Upper lobe of left lung (tissue), 4 donors: ENCODE measurements at regions not wholly inside any gene's neighbourhood (a gene's known extent, or its start where the extent isn't known, plus 50 kb on each side); places are given as distances from the start of the nearest gene placed in this dataset.

Source experiments
- CTCF ChIP-seq, 6 experiments: fragments of 450-650 bp in 4 of 6; fragments of 200-600 bp in 2 of 6; sonication (generic) in 2 of 6; IDR thresholded peaks; one replicate each; pipeline ENCODE4 v1.5.1; 2016 to 2019; ENCODE audit warnings: antibody characterized with exemption in 6 of 6
- POLR2AphosphoS5 ChIP-seq, 2 donors: sonication (generic); formaldehyde crosslinking; IDR thresholded peaks; one replicate each; pipeline ENCODE4 v1.5.1; 2017; ENCODE audit warnings: antibody characterized with exemption in 2 of 2

GRCh38 chr14:86363047-86363446 is 833.1 kb downstream of the FLRT2 start:
- no peak for TF ChIP-seq POLR2AphosphoS5 (IDR thresholded peaks at IDR 0.05)
- no peak for TF ChIP-seq CTCF (IDR thresholded peaks at IDR 0.05)
